Endothelial cell of umbilical vein (primary cell): ENCODE measurements at regions not wholly inside any gene's neighbourhood (a gene's known extent, or its start where the extent isn't known, plus 50 kb on each side); places are given as distances from the start of the nearest gene placed in this dataset.

Experiments
- BruUV-seq: library from RNA; stranded (reverse); fragments of 400-500 nt; replicated peaks from 2 replicates; lab custom pipeline; 2021; lab: Mats Ljungman, UMichigan
- CTCF ChIA-PET: fragments of 300-600, 350-600 bp; sonication (Branson Sonifier 250); formaldehyde crosslinking; loops from one replicate; lab custom pipeline; 2021; ENCODE audit warnings: antibody characterized with exemption, inconsistent platforms; lab: Charles Lee
- POLR2A ChIA-PET: fragments of 300-600, 350-600 bp; sonication (Branson Sonifier 250); formaldehyde crosslinking; loops from one replicate; lab custom pipeline; 2021; ENCODE audit warnings: antibody characterized with exemption, inconsistent platforms; lab: Charles Lee
- DNase-seq: peaks from one replicate; pipeline ENCODE4 v3.0.0-alpha.2; 2011; ENCODE audit warnings: low read depth, low spot score
- FAIRE-seq: peaks from 2 replicates; lab custom pipeline; 2011; peaks lifted over from hg19 to GRCh38; lab: Jason Lieb, UNC
- H2AFZ ChIP-seq: 2 replicates; pipeline ENCODE4 v1.6.0; 2012; ENCODE audit warnings: low read depth, low read length, control low read depth, inconsistent platforms
- H3K27ac ChIP-seq: 2 replicates; pipeline ENCODE4 v1.5.1; 2011; ENCODE audit warnings: low read depth, mild to moderate bottlenecking, control low read depth, low read length, moderate library complexity; ENCODE audit not compliant: insufficient read depth
- H3K27me3 ChIP-seq, 2 experiments: 2 replicates each; pipeline versions ENCODE4 v1.6.0 to v1.6.1; 2011; ENCODE audit warnings: low read length in 2 of 2, mixed read lengths in 1 of 2; ENCODE audit not compliant: control insufficient read depth in 2 of 2, insufficient read depth in 2 of 2
- H3K36me3 ChIP-seq, 2 experiments: 2 replicates in 1 of 2; 3 replicates in 1 of 2; pipeline ENCODE4 v1.5.1; 2011; ENCODE audit warnings: low read length in 2 of 2, mild to moderate bottlenecking in 1 of 2, moderate library complexity in 1 of 2; ENCODE audit not compliant: control insufficient read depth in 2 of 2, insufficient read depth in 2 of 2; ENCODE audit errors: extremely low read depth in 1 of 2
- H3K4me1 ChIP-seq: 3 replicates; pipeline ENCODE4 v1.5.1; 2011; ENCODE audit warnings: mild to moderate bottlenecking, low read length; ENCODE audit not compliant: control insufficient read depth, insufficient read depth; ENCODE audit errors: extremely low read depth
- H3K4me2 ChIP-seq: 2 replicates; pipeline ENCODE4 v1.6.1; 2011; ENCODE audit warnings: low read length, control low read depth, mixed read lengths; ENCODE audit not compliant: insufficient read depth
- H3K4me3 ChIP-seq, 3 experiments: fragments of 200-600 bp in 1 of 3; sonication (generic), shearing (Covaris generic) in 1 of 3; replicated peaks in 1 of 3; 2 replicates each; pipeline ENCODE4 v1.5.1; 2011 to 2016; ENCODE audit warnings: control low read depth in 3 of 3, low read length in 3 of 3, mild to moderate bottlenecking in 2 of 3, inconsistent platforms in 1 of 3, low read depth in 1 of 3, moderate library complexity in 1 of 3; ENCODE audit not compliant: insufficient read depth in 1 of 3
- H3K79me2 ChIP-seq: 2 replicates; pipeline ENCODE4 v1.6.0; 2012; ENCODE audit warnings: low read length, inconsistent platforms; ENCODE audit not compliant: control insufficient read depth, insufficient read depth
- H3K9ac ChIP-seq: replicated peaks from 2 replicates; pipeline ENCODE3; 2011; ENCODE audit warnings: low read length, control low read depth; ENCODE audit not compliant: insufficient read depth; ENCODE audit errors: extremely low read depth
- H3K9me1 ChIP-seq: replicated peaks from 3 replicates; pipeline ENCODE4 v1.6.0; 2011; ENCODE audit warnings: mild to moderate bottlenecking, low read length; ENCODE audit not compliant: control insufficient read depth, insufficient read depth; ENCODE audit errors: extremely low read depth
- H3K9me3 ChIP-seq: replicated peaks from 2 replicates; pipeline ENCODE4 v1.5.1; 2012; ENCODE audit warnings: low read length, inconsistent platforms; ENCODE audit not compliant: control insufficient read depth, insufficient read depth
- H4K20me1 ChIP-seq: replicated peaks from 2 replicates; pipeline ENCODE3; 2011; ENCODE audit warnings: mild to moderate bottlenecking, low read length; ENCODE audit not compliant: control insufficient read depth, insufficient read depth; ENCODE audit errors: extremely low read depth
- CTCF ChIP-seq, 2 donors: IDR thresholded peaks; 1 replicate in 1 of 2; 2 replicates in 1 of 2; pipeline ENCODE4 v1.5.1; 2011; ENCODE audit warnings: low read length in 2 of 2, mild to moderate bottlenecking in 2 of 2, moderate library complexity in 2 of 2, control low read depth in 1 of 2, inconsistent platforms in 1 of 2, low read depth in 1 of 2; ENCODE audit not compliant: insufficient read depth in 1 of 2; ENCODE audit errors: extremely low read depth in 1 of 2
- EZH2 ChIP-seq: IDR thresholded peaks from 2 replicates; pipeline ENCODE4 v1.6.1; 2012; ENCODE audit warnings: borderline replicate concordance, low read depth, mild to moderate bottlenecking, moderate library complexity, low read length, inconsistent platforms; ENCODE audit not compliant: severe bottlenecking
- FOS ChIP-seq: IDR thresholded peaks from 2 replicates; pipeline ENCODE4 v1.6.1; 2011; ENCODE audit warnings: mild to moderate bottlenecking, low read length, moderate library complexity, borderline replicate concordance; ENCODE audit not compliant: insufficient read depth
- GATA2 ChIP-seq: IDR thresholded peaks from 2 replicates; pipeline ENCODE4 v1.7.0; 2011; ENCODE audit warnings: low read depth, mild to moderate bottlenecking, moderate library complexity, mixed read lengths, low read length; ENCODE audit not compliant: insufficient read length, insufficient read depth
- JUN ChIP-seq: IDR thresholded peaks from 2 replicates; pipeline ENCODE4 v1.6.1; 2011; ENCODE audit warnings: borderline replicate concordance, low read depth; ENCODE audit not compliant: insufficient read length, insufficient read depth
- MAX ChIP-seq: IDR thresholded peaks from 2 replicates; pipeline ENCODE4 v1.6.1; 2011; ENCODE audit not compliant: insufficient read depth, insufficient read length
- MYC ChIP-seq: IDR thresholded peaks from one replicate; pipeline ENCODE4 v1.6.1; 2011; ENCODE audit warnings: mild to moderate bottlenecking, low read depth, low read length
- POLR2A ChIP-seq: IDR thresholded peaks from 2 replicates; pipeline ENCODE4 v1.6.1; 2012; ENCODE audit warnings: low read depth, mild to moderate bottlenecking, control low read depth, low read length
- POLR2AphosphoS5 ChIP-seq: IDR thresholded peaks from 2 replicates; pipeline ENCODE4 v1.6.1; 2012; ENCODE audit warnings: low read depth, mild to moderate bottlenecking, control low read depth, low read length, moderate library complexity; ENCODE audit not compliant: insufficient read depth
- dilution Hi-C: fragments of 300-500 bp; cut with MboI; formaldehyde crosslinking; loops from one replicate; pipeline ENCODE4 v1.15.0; 2019; ENCODE audit warnings: low sequenced_read_pairs; ENCODE audit not compliant: extremely low pct_ligation_motif_present
- intact Hi-C: fragments of 100-400 bp; cut with micrococcal nuclease; formaldehyde crosslinking; loops from one replicate; pipeline ENCODE4 v1.10.0; 2022

- Histone ChIP-seq H3K36me3 (no peaks in the 10 kb centered on the region), H3K4me3 (no peak overlapping the region), H3K9me1 (no peaks in the 10 kb centered on the region), H3K9me3 (no peaks in the 10 kb centered on the region), H3K4me1 (no peaks in the 10 kb centered on the region), H3K27me3 (no peaks in the 10 kb centered on the region), H3K27ac (no peak overlapping the region), H3K79me2 (no peaks in the 10 kb centered on the region), H3K9ac (no peak overlapping the region), H2AFZ (no peak overlapping the region), H4K20me1 (no peaks in the 10 kb centered on the region), H3K4me2 (no peak overlapping the region)
- TF ChIP-seq FOS (no peak), POLR2AphosphoS5 (no peak), GATA2 (no peak), EZH2 (no peak), JUN (no peak), POLR2A (no peak), MAX (no peak), MYC (no peak), CTCF (IDR thresholded peaks at IDR 0.05; ENCODE audit: extremely low read depth in 1 of 2, insufficient read depth in 1 of 2, low read depth in 1 of 2, low read length in 2 of 2) (no peak)
- POLR2A ChIA-PET, result no interaction called here
- intact Hi-C loops (no loop called here), dilution Hi-C loops (no loop called here)
- FAIRE-seq, result no peak
- no peak for DNase-seq
- CTCF ChIA-PET, result no interaction called here
- BruUV-seq, result no TSS peak
These were observed 531.4 kb upstream of the TECRL start for GRCh38 chr4:64940698-64941097.
